Naive thymus-derived CD4-positive, alpha-beta T cell (primary cell): ENCODE measurements at regions not wholly inside any gene's neighbourhood (a gene's known extent, or its start where the extent isn't known, plus 50 kb on each side); places are given as distances from the start of the nearest gene placed in this dataset.

Experiments
- ATAC-seq: fragments of 150-1000 bp; cut with Tn5 transposase; 2 replicates; pipeline ENCODE4 v1.10.0; 2021; ENCODE audit warnings: mild to moderate bottlenecking, moderate library complexity
- CTCF ChIA-PET: fragments of 350-600 bp; sonication (Branson Sonifier 250); formaldehyde crosslinking; loops from one replicate; lab custom pipeline; 2021; ENCODE audit warnings: antibody characterized with exemption; lab: Charles Lee
- POLR2A ChIA-PET: fragments of 350-600 bp; sonication (Branson Sonifier 250); formaldehyde crosslinking; loops from one replicate; lab custom pipeline; 2021; ENCODE audit warnings: antibody characterized with exemption, inconsistent platforms; lab: Charles Lee
- DNase-seq, 9 donors: peaks; one replicate each; pipeline versions ENCODE4 v3.0.0 to v3.0.0-alpha.2; 2020 to 2022; ENCODE audit warnings: mixed read lengths in 1 of 9
- H3K27ac ChIP-seq: one replicate; pipeline ENCODE4 v1.7.0; 2013; ENCODE audit warnings: mild to moderate bottlenecking, low read depth, low read length, moderate library complexity
- H3K27me3 ChIP-seq, 2 donors: one replicate each; pipeline ENCODE4 v1.7.0; 2013; ENCODE audit warnings: low read length in 2 of 2, mild to moderate bottlenecking in 2 of 2, moderate library complexity in 2 of 2; ENCODE audit not compliant: control insufficient read depth in 2 of 2, insufficient read depth in 2 of 2
- H3K36me3 ChIP-seq, 3 experiments: 1 replicate in 2 of 3; 2 replicates in 1 of 3; pipeline ENCODE4 v1.7.0; 2013; ENCODE audit warnings: low read length in 3 of 3, mild to moderate bottlenecking in 3 of 3, moderate library complexity in 1 of 3; ENCODE audit not compliant: insufficient read depth in 3 of 3, control insufficient read depth in 2 of 3
- H3K4me1 ChIP-seq, 2 donors: one replicate each; pipeline ENCODE4 v1.7.0; 2013; ENCODE audit warnings: low read length in 2 of 2, mild to moderate bottlenecking in 2 of 2, moderate library complexity in 1 of 2; ENCODE audit not compliant: control insufficient read depth in 2 of 2, insufficient read depth in 2 of 2
- H3K4me3 ChIP-seq: 2 replicates; pipeline ENCODE4 v1.7.0; 2013; ENCODE audit warnings: mild to moderate bottlenecking, low read length
- H3K9me3 ChIP-seq, 3 experiments: 1 replicate in 2 of 3; 2 replicates in 1 of 3; pipeline ENCODE4 v1.7.0; 2013; ENCODE audit warnings: low read length in 3 of 3; ENCODE audit not compliant: control insufficient read depth in 2 of 3
- H3K27ac Mint-ChIP-seq, 9 donors: one replicate each; pipeline ENCODE4 v1.8.0; 2020 to 2022; ENCODE audit warnings: mixed read lengths in 9 of 9, mild to moderate bottlenecking in 8 of 9, moderate library complexity in 5 of 9, inconsistent platforms in 2 of 9
- H3K27me3 Mint-ChIP-seq, 5 donors: one replicate each; pipeline ENCODE4 v1.8.0; 2021 to 2022; ENCODE audit warnings: mixed read lengths in 5 of 5, mild to moderate bottlenecking in 1 of 5
- H3K36me3 Mint-ChIP-seq, 5 donors: one replicate each; pipeline ENCODE4 v1.8.0; 2020 to 2022; ENCODE audit warnings: mixed read lengths in 5 of 5, mild to moderate bottlenecking in 3 of 5, inconsistent platforms in 1 of 5
- H3K4me1 Mint-ChIP-seq, 7 donors: one replicate each; pipeline ENCODE4 v1.8.0; 2020 to 2022; ENCODE audit warnings: mixed read lengths in 7 of 7, mild to moderate bottlenecking in 3 of 7, inconsistent platforms in 1 of 7
- H3K4me3 Mint-ChIP-seq, 10 donors: one replicate each; pipeline ENCODE4 v1.8.0; 2020 to 2022; ENCODE audit warnings: mild to moderate bottlenecking in 10 of 10, mixed read lengths in 10 of 10, moderate library complexity in 6 of 10, inconsistent platforms in 2 of 10
- H3K9me3 Mint-ChIP-seq, 11 donors: one replicate each; pipeline ENCODE4 v1.8.0; 2020 to 2022; ENCODE audit warnings: mixed read lengths in 11 of 11, mild to moderate bottlenecking in 4 of 11, inconsistent platforms in 1 of 11, moderate library complexity in 1 of 11
- intact Hi-C, 2 donors: fragments of 100-400 bp; cut with micrococcal nuclease; formaldehyde crosslinking; loops; one replicate each; pipeline ENCODE4 v1.15.1; 2023

GRCh38 chr1:67482733-67483482 lies 52.7 kb upstream of the SERBP1 start:
- POLR2A ChIA-PET: no interaction called here

GRCh38 chr1:67484492-67484891 lies 54.3 kb upstream of the SERBP1 start:
- ATAC-seq (no peak), DNase-seq (no peak)
- H3K36me3 ChIP-seq: no peaks in the 10 kb centered on the region
- no peak overlapping the region for H3K27ac ChIP-seq
- H3K4me1 Mint-ChIP-seq: peaks cover 0 to 6% (median 0%) of the 10 kb centered on the region in 7 donors
- no peak overlapping the region for H3K27ac Mint-ChIP-seq
- H3K4me3 ChIP-seq: no peak overlapping the region
- H3K27me3 Mint-ChIP-seq: no peaks in the 10 kb centered on the region
- CTCF ChIA-PET: no interaction called here
- no peaks in the 10 kb centered on the region for H3K9me3 ChIP-seq
- H3K36me3 Mint-ChIP-seq: no peaks in the 10 kb centered on the region
- H3K4me1 ChIP-seq: no peaks in the 10 kb centered on the region
- POLR2A ChIA-PET: no interaction called here
- no peaks in the 10 kb centered on the region for H3K9me3 Mint-ChIP-seq
- H3K4me3 Mint-ChIP-seq: no peak overlapping the region
- no peaks in the 10 kb centered on the region for H3K27me3 ChIP-seq
- intact Hi-C loops: no loop called here

More at GRCh38 chr1:67482733-67483482, 52.7 kb upstream of the SERBP1 start:
- intact Hi-C loops: no loop called here
- H3K9me3 Mint-ChIP-seq: no peaks in the 10 kb centered on the region
- Histone ChIP-seq H3K4me3 (no peak overlapping the region), H3K27me3 (no peaks in the 10 kb centered on the region), H3K9me3 (no peaks in the 10 kb centered on the region), H3K4me1 (no peaks in the 10 kb centered on the region), H3K36me3 (no peaks in the 10 kb centered on the region), H3K27ac (no peak overlapping the region)
- H3K27ac Mint-ChIP-seq: no peak overlapping the region
- H3K27me3 Mint-ChIP-seq: peaks cover 0 to 4% (median 0%) of the 10 kb centered on the region in 5 donors
- DNase-seq (no peak), ATAC-seq (no peak)
- H3K4me3 Mint-ChIP-seq: no peak overlapping the region
- no peaks in the 10 kb centered on the region for H3K36me3 Mint-ChIP-seq
- CTCF ChIA-PET: no interaction called here
- peaks cover 0 to 12% (median 0%) of the 10 kb centered on the region in 7 donors for H3K4me1 Mint-ChIP-seq

GRCh38 chr1:67485046-67485811 lies 55.0 kb upstream of the SERBP1 start:
- intact Hi-C loops: no loop called here

DNA sequence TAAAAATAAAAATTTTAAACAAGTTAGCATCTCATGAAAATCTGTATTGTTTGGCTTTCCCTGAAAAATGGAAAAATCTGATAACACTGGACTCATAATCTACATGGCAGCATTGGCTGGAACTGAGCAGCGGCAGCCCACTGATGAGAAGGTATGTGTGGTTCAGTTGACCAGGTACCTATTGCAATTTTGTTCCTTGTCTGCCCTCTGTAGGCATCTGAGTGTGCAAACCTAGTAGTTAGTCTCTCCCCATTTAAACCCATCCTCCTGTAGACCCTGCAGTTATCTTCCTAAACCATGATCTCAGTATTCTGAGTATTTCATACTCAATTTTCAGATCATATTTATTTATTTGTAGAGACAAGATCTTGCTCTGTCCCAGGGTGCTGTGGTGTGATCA lies 59.4 kb upstream of the SERBP1 start:
- intact Hi-C loops: loop anchor here in 1 of 2 donors (1.0 kb wide), 2 partner anchors 142 to 255 kb away; no protein-coding TSS in a partner anchor
- H3K4me3 Mint-ChIP-seq: no peak overlapping the region
- peak in 2 of 9 donors; percentile 5 to 13 for DNase-seq

More at GRCh38 chr1:67485046-67485811, 55.0 kb upstream of the SERBP1 start:
- Histone ChIP-seq H3K4me3 (no peak overlapping the region), H3K4me1 (no peaks in the 10 kb centered on the region), H3K27me3 (no peaks in the 10 kb centered on the region), H3K27ac (no peak overlapping the region), H3K9me3 (no peaks in the 10 kb centered on the region), H3K36me3 (no peaks in the 10 kb centered on the region)
- Mint-ChIP-seq H3K27me3 (no peaks in the 10 kb centered on the region), H3K4me1 (peaks cover 0 to 6% (median 0%) of the 10 kb centered on the region in 7 donors), H3K4me3 (no peak overlapping the region), H3K9me3 (no peaks in the 10 kb centered on the region), H3K27ac (no peak overlapping the region), H3K36me3 (no peaks in the 10 kb centered on the region)
- POLR2A ChIA-PET: no interaction called here
- DNase-seq (no peak), ATAC-seq (no peak)
- CTCF ChIA-PET: no interaction called here

DNA sequence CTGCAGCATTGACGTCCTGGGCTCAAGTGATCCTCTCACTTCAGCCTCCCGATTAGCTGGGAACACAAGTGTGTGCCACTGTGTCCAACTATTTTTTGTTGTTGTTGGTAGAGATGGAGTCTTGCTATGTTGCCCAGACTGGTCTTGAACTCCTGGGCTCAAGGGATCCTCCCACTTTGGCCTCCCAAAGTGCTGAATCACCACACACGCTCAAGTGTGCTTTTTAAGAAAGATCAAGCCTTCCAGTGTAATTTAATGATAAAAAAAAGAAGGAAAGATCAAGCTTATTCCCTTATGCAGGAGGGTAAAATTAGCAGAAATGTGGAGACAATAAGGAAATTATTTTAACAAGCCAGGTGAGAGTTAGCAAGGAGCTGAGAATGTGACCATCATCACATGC lies 61.1 kb upstream of the SERBP1 start:
- H3K4me1 ChIP-seq: no peaks in the 10 kb centered on the region
- no peaks in the 10 kb centered on the region for H3K36me3 Mint-ChIP-seq
- no peak overlapping the region for H3K27ac ChIP-seq
- intact Hi-C loops: no loop called here
- H3K4me1 Mint-ChIP-seq: no peaks in the 10 kb centered on the region
- CTCF ChIA-PET: interaction anchor here (0.5 to 2.3 kb wide), 5 partner anchors 10 to 278 kb away, joined by 3 to 12 read pairs (median 4); no protein-coding TSS in a partner anchor
- ATAC-seq (no peak), DNase-seq (no peak)
- no peaks in the 10 kb centered on the region for H3K27me3 Mint-ChIP-seq
- POLR2A ChIA-PET: no interaction called here
- no peaks in the 10 kb centered on the region for H3K9me3 ChIP-seq
- H3K4me3 Mint-ChIP-seq: no peak overlapping the region
- H3K4me3 ChIP-seq: no peak overlapping the region
- H3K9me3 Mint-ChIP-seq: no peaks in the 10 kb centered on the region
- no peaks in the 10 kb centered on the region for H3K27me3 ChIP-seq
- no peak overlapping the region for H3K27ac Mint-ChIP-seq
- H3K36me3 ChIP-seq: no peaks in the 10 kb centered on the region

More for the DNA sequence above, 59.4 kb upstream of the SERBP1 start:
- no peaks in the 10 kb centered on the region for H3K4me1 ChIP-seq
- H3K27me3 ChIP-seq: no peaks in the 10 kb centered on the region
- Mint-ChIP-seq H3K9me3 (no peaks in the 10 kb centered on the region), H3K27me3 (no peaks in the 10 kb centered on the region), H3K4me1 (peaks cover 0 to under 1% (median 0%) of the 10 kb centered on the region in 7 donors), H3K36me3 (no peaks in the 10 kb centered on the region), H3K27ac (no peak overlapping the region)
- ChIA-PET POLR2A (no interaction called here), CTCF (interaction anchor here (0.6 to 2.3 kb wide), 3 partner anchors 11 to 276 kb away, joined by 3 to 12 read pairs (median 11); no protein-coding TSS in a partner anchor)
- no peak overlapping the region for H3K27ac ChIP-seq
- no peak overlapping the region for H3K4me3 ChIP-seq
- ATAC-seq: no peak
- no peaks in the 10 kb centered on the region for H3K9me3 ChIP-seq
- H3K36me3 ChIP-seq: no peaks in the 10 kb centered on the region

- no peaks in the 10 kb centered on the region for H3K36me3 ChIP-seq
- DNase-seq: no peak
- ATAC-seq: no peak
- no peaks in the 10 kb centered on the region for H3K27me3 ChIP-seq
- CTCF ChIA-PET: interaction anchor here (2.2 kb wide), 1 partner anchor 259 kb away, joined by 6 read pairs; no protein-coding TSS in a partner anchor
- no peaks in the 10 kb centered on the region for H3K4me1 ChIP-seq
- H3K9me3 ChIP-seq: no peaks in the 10 kb centered on the region
- no peaks in the 10 kb centered on the region for H3K27me3 Mint-ChIP-seq
- H3K36me3 Mint-ChIP-seq: no peaks in the 10 kb centered on the region
- H3K27ac ChIP-seq: no peak overlapping the region
- H3K4me3 Mint-ChIP-seq: no peak overlapping the region
- H3K4me3 ChIP-seq: no peak overlapping the region
- H3K4me1 Mint-ChIP-seq: no peaks in the 10 kb centered on the region
- intact Hi-C loops: no loop called here
- no peak overlapping the region for H3K27ac Mint-ChIP-seq
- POLR2A ChIA-PET: no interaction called here
- no peaks in the 10 kb centered on the region for H3K9me3 Mint-ChIP-seq
Observed at GRCh38 chr1:67493148-67493547, 62.9 kb upstream of the SERBP1 start.
